WTC11 (cell line): ENCODE measurements at regions not wholly inside any gene's neighbourhood (a gene's known extent, or its start where the extent isn't known, plus 50 kb on each side); places are given as distances from the start of the nearest gene placed in this dataset.

ENCODE experiments used
- ATAC-seq: fragments of 200-7000 bp; cut with Tn5 transposase; 2 replicates; pipeline ENCODE4 v1.10.0; 2021; ENCODE audit warnings: mild to moderate bottlenecking, moderate library complexity
- CTCF ChIA-PET: fragments of 300-600 bp; sonication (Branson Sonifier 250); formaldehyde crosslinking; loops from one replicate; lab custom pipeline; 2021; ENCODE audit warnings: antibody characterized with exemption; lab: Charles Lee
- POLR2A ChIA-PET: fragments of 350-600 bp; sonication (Branson Sonifier 250); formaldehyde crosslinking; loops from one replicate; lab custom pipeline; 2021; ENCODE audit warnings: antibody characterized with exemption; lab: Charles Lee
- DNase-seq: peaks from one replicate; pipeline ENCODE4 v3.0.0; 2021; ENCODE audit warnings: low spot score
- H3K27ac Mint-ChIP-seq: 2 replicates; pipeline ENCODE4 v1.8.0; 2021; ENCODE audit warnings: mixed read lengths
- H3K27me3 Mint-ChIP-seq: 2 replicates; pipeline ENCODE4 v1.8.0; 2021; ENCODE audit warnings: low read depth, mild to moderate bottlenecking, moderate library complexity, mixed read lengths
- H3K36me3 Mint-ChIP-seq: 2 replicates; pipeline ENCODE4 v1.8.0; 2021; ENCODE audit warnings: mixed read lengths
- H3K4me1 Mint-ChIP-seq: 2 replicates; pipeline ENCODE4 v1.8.0; 2022; ENCODE audit warnings: mixed read lengths
- H3K4me3 Mint-ChIP-seq: 2 replicates; pipeline ENCODE4 v1.8.0; 2021; ENCODE audit warnings: mild to moderate bottlenecking, moderate library complexity, mixed read lengths
- H3K9me3 Mint-ChIP-seq: 2 replicates; pipeline ENCODE4 v1.8.0; 2021; ENCODE audit warnings: mixed read lengths
- AR ChIP-seq: fragments of 250-450 bp; sonication (Bioruptor Pico); IDR thresholded peaks from 2 replicates; pipeline ENCODE4 v1.9.0; 2021; ENCODE audit warnings: mild to moderate bottlenecking
- ATF1 ChIP-seq: sonication (generic); formaldehyde crosslinking; IDR thresholded peaks from 2 replicates; pipeline ENCODE4 v1.8.1; 2023; ENCODE audit warnings: mild to moderate bottlenecking, moderate library complexity, missing genetic modification reagents
- CREM ChIP-seq: sonication (generic); formaldehyde crosslinking; IDR thresholded peaks from 2 replicates; pipeline ENCODE4 v1.8.1; 2022; ENCODE audit warnings: mild to moderate bottlenecking, missing genetic modification reagents, moderate library complexity
- E2F1 ChIP-seq: sonication (generic); formaldehyde crosslinking; IDR thresholded peaks from 2 replicates; pipeline ENCODE4 v1.8.0; 2022; ENCODE audit warnings: mild to moderate bottlenecking, missing genetic modification reagents
- ESRRA ChIP-seq: sonication (generic); formaldehyde crosslinking; IDR thresholded peaks from 2 replicates; pipeline ENCODE4 v1.8.1; 2022; ENCODE audit warnings: mild to moderate bottlenecking, missing genetic modification reagents, borderline replicate concordance
- ETV6 ChIP-seq: sonication (generic); formaldehyde crosslinking; IDR thresholded peaks from 2 replicates; pipeline ENCODE4 v1.8.1; 2022; ENCODE audit warnings: mild to moderate bottlenecking, missing genetic modification reagents
- IRF2 ChIP-seq: sonication (generic); formaldehyde crosslinking; IDR thresholded peaks from 2 replicates; pipeline ENCODE4 v1.8.0; 2022; ENCODE audit warnings: low read depth, missing genetic modification reagents, borderline replicate concordance
- NFYB ChIP-seq: sonication (generic); formaldehyde crosslinking; conservative IDR thresholded peaks from 2 replicates; pipeline ENCODE4 v1.8.0; 2022; ENCODE audit warnings: low read depth, missing genetic modification reagents
- NR2C2 ChIP-seq: sonication (generic); formaldehyde crosslinking; IDR thresholded peaks from 2 replicates; pipeline ENCODE4 v1.8.0; 2022; ENCODE audit warnings: mild to moderate bottlenecking, missing genetic modification reagents
- RORB ChIP-seq: fragments of 250-450 bp; sonication (Bioruptor Pico); IDR thresholded peaks from 2 replicates; pipeline ENCODE4 v1.9.0; 2021; ENCODE audit warnings: mild to moderate bottlenecking
- SP1 ChIP-seq: sonication (generic); formaldehyde crosslinking; conservative IDR thresholded peaks from 2 replicates; pipeline ENCODE4 v1.8.1; 2022; ENCODE audit warnings: missing genetic modification reagents
- USF2 ChIP-seq: sonication (generic); formaldehyde crosslinking; IDR thresholded peaks from 2 replicates; pipeline ENCODE4 v1.8.1; 2023; ENCODE audit warnings: mild to moderate bottlenecking, missing genetic modification reagents, moderate library complexity
- ZBTB43 ChIP-seq: sonication (generic); formaldehyde crosslinking; IDR thresholded peaks from 2 replicates; pipeline ENCODE4 v1.8.1; 2023; ENCODE audit warnings: mild to moderate bottlenecking, missing genetic modification reagents
- ZNF219 ChIP-seq: sonication (generic); formaldehyde crosslinking; IDR thresholded peaks from 2 replicates; pipeline ENCODE4 v1.8.0; 2023; ENCODE audit warnings: missing genetic modification reagents, mild to moderate bottlenecking, borderline replicate concordance
- ZNF232 ChIP-seq: sonication (generic); formaldehyde crosslinking; IDR thresholded peaks from 2 replicates; pipeline ENCODE4 v1.8.0; 2022; ENCODE audit warnings: mild to moderate bottlenecking, missing genetic modification reagents
- ZNF263 ChIP-seq: sonication (generic); formaldehyde crosslinking; IDR thresholded peaks from 2 replicates; pipeline ENCODE4 v1.8.1; 2022; ENCODE audit warnings: low read depth, mild to moderate bottlenecking, moderate library complexity, missing genetic modification reagents

- Mint-ChIP-seq H3K4me3 (no peak overlapping the region), H3K9me3 (no peaks in the 10 kb centered on the region), H3K36me3 (no peaks in the 10 kb centered on the region), H3K27ac (no peak overlapping the region), H3K4me1 (no peaks in the 10 kb centered on the region), H3K27me3 (no peaks in the 10 kb centered on the region; the same call in 1 of the 2 replicates)
- CTCF ChIA-PET = interaction anchor here (1.0 kb wide), 1 partner anchor 208 kb away, joined by 3 read pairs; no protein-coding TSS in a partner anchor
- POLR2A ChIA-PET = no interaction called here
- ATAC-seq (no peak), DNase-seq (no peak)
- TF ChIP-seq USF2 (CRISPR knock-in tag) (no peak), AR (CRISPR knock-in tag) (no peak), CREM (CRISPR knock-in tag) (no peak), ZBTB43 (CRISPR knock-in tag) (no peak), E2F1 (no peak), ESRRA (CRISPR knock-in tag) (no peak), NR2C2 (no peak)
Measured at GRCh38 chr1:234871039-234871709, 257.5 kb downstream of the TOMM20 start.

GRCh38 chr1:234870020-234870981 is 258.3 kb downstream of the TOMM20 start:
- ChIA-PET POLR2A (no interaction called here), CTCF (no interaction called here)
- DNase-seq (no peak), ATAC-seq (no peak)
- Mint-ChIP-seq H3K27me3 (no peaks in the 10 kb centered on the region; the same call in 1 of the 2 replicates), H3K4me1 (no peaks in the 10 kb centered on the region), H3K9me3 (peaks cover 3% of the 10 kb centered on the region; the same call in 1 of the 2 replicates), H3K27ac (no peak overlapping the region), H3K36me3 (no peaks in the 10 kb centered on the region), H3K4me3 (no peak overlapping the region)
- no peak for TF ChIP-seq ZNF232 (CRISPR knock-in tag)
- no peak for TF ChIP-seq E2F1
- TF ChIP-seq RORB (CRISPR knock-in tag) = no peak
- TF ChIP-seq NFYB (CRISPR knock-in tag) = no peak
- no peak for TF ChIP-seq ATF1 (CRISPR knock-in tag)
- TF ChIP-seq ZNF219 (CRISPR knock-in tag) = no peak
- TF ChIP-seq ZNF263 (CRISPR knock-in tag) = no peak
- TF ChIP-seq IRF2 = no peak
- no peak for TF ChIP-seq SP1 (CRISPR knock-in tag)
- no peak for TF ChIP-seq ETV6 (CRISPR knock-in tag)
- TF ChIP-seq AR (CRISPR knock-in tag) = no peak
